HEK293 (cell line): ENCODE measurements at regions not wholly inside any gene's neighbourhood (a gene's known extent, or its start where the extent isn't known, plus 50 kb on each side); places are given as distances from the start of the nearest gene placed in this dataset.
"Not testable (repeated sequence)": the region's sequence is repeated elsewhere in the genome, so short reads cannot be mapped to it uniquely, and the experiment has no call there.

Experiments
- CTCF ChIA-PET: fragments of 350-600 bp; formaldehyde crosslinking; extraction: SDS; loops from one replicate; lab custom pipeline; 2021; ENCODE audit warnings: antibody characterized with exemption; lab: Yijun Ruan, JAX
- POLR2A ChIA-PET: fragments of 300-600 bp; formaldehyde crosslinking; extraction: SDS; loops from one replicate; lab custom pipeline; 2020; ENCODE audit warnings: antibody characterized with exemption, inconsistent platforms; lab: Yijun Ruan, JAX
- H3K27ac ChIP-seq: fragments of 200-500 bp; sonication (Bioruptor generic); 2 replicates; pipeline ENCODE4 v1.5.1; 2014; ENCODE audit warnings: low read depth, low read length, control low read depth, inconsistent platforms; ENCODE audit errors: extremely low read depth
- H3K36me3 ChIP-seq, 2 experiments: fragments of 200-500 bp in 1 of 2; sonication (Bioruptor generic) in 1 of 2; 1 replicate in 1 of 2; 2 replicates in 1 of 2; pipeline ENCODE4 v1.5.1; 2014 to 2017; ENCODE audit warnings: inconsistent platforms in 2 of 2, low read length in 2 of 2; ENCODE audit not compliant: control insufficient read depth in 2 of 2, insufficient read depth in 1 of 2
- H3K4me1 ChIP-seq: fragments of 200-500 bp; sonication (Bioruptor generic); 2 replicates; pipeline ENCODE4 v1.5.1; 2014; ENCODE audit warnings: mild to moderate bottlenecking, low read length, inconsistent platforms; ENCODE audit not compliant: control insufficient read depth, insufficient read depth
- H3K4me3 ChIP-seq: 2 replicates; pipeline ENCODE4 v1.5.1; 2011; ENCODE audit warnings: low read depth, mild to moderate bottlenecking, control low read depth, low read length, moderate library complexity
- H3K9me3 ChIP-seq: fragments of 200-500 bp; sonication (Bioruptor generic); 2 replicates; pipeline ENCODE4 v1.5.1; 2014; ENCODE audit warnings: low read depth, low read length, inconsistent platforms; ENCODE audit not compliant: control insufficient read depth, insufficient read depth
- FEZF1 ChIP-seq: fragments of 450-650 bp; formaldehyde crosslinking; IDR thresholded peaks from 2 replicates; pipeline ENCODE4 v1.5.1; 2016; ENCODE audit warnings: missing biosample characterization, missing genetic modification characterization
- GLIS1 ChIP-seq: fragments of 450-650 bp; formaldehyde crosslinking; IDR thresholded peaks from 2 replicates; pipeline ENCODE4 v1.5.1; 2016; ENCODE audit warnings: missing biosample characterization, missing genetic modification characterization
- ZBTB20 ChIP-seq: fragments of 450-650 bp; formaldehyde crosslinking; IDR thresholded peaks from 2 replicates; pipeline ENCODE4 v1.5.1; 2016; ENCODE audit warnings: missing biosample characterization, missing genetic modification characterization
- ZNF133 ChIP-seq: fragments of 450-650 bp; formaldehyde crosslinking; IDR thresholded peaks from 2 replicates; pipeline ENCODE4 v1.5.1; 2016; ENCODE audit warnings: missing biosample characterization, missing genetic modification characterization
- ZNF138 ChIP-seq: fragments of 450-650 bp; formaldehyde crosslinking; IDR thresholded peaks from 2 replicates; pipeline ENCODE4 v1.5.1; 2016; ENCODE audit warnings: missing biosample characterization, missing genetic modification characterization, borderline replicate concordance
- ZNF335 ChIP-seq: fragments of 450-650 bp; formaldehyde crosslinking; conservative IDR thresholded peaks from 2 replicates; pipeline ENCODE4 v1.5.1; 2016; ENCODE audit warnings: missing biosample characterization, missing genetic modification characterization
- ZNF501 ChIP-seq: fragments of 450-650 bp; formaldehyde crosslinking; IDR thresholded peaks from 2 replicates; pipeline ENCODE4 v1.5.1; 2016; ENCODE audit warnings: missing biosample characterization, missing genetic modification characterization
- ZNF658 ChIP-seq: fragments of 450-650 bp; formaldehyde crosslinking; IDR thresholded peaks from 2 replicates; pipeline ENCODE4; 2016; ENCODE audit warnings: missing biosample characterization, missing genetic modification characterization
- ZNF768 ChIP-seq: fragments of 450-650 bp; formaldehyde crosslinking; IDR thresholded peaks from 2 replicates; pipeline ENCODE4 v1.5.1; 2018; ENCODE audit warnings: missing biosample characterization, mild to moderate bottlenecking, missing genetic modification characterization
- TF ChIP-seq, protein P1 (sequence below): fragments of 450-650 bp; formaldehyde crosslinking; IDR thresholded peaks from 2 replicates; pipeline ENCODE4 v1.5.1; 2016; ENCODE audit warnings: missing biosample characterization, missing genetic modification characterization
- TF ChIP-seq, protein P2 (sequence below): fragments of 450-650 bp; formaldehyde crosslinking; IDR thresholded peaks from 2 replicates; pipeline ENCODE4 v1.5.1; 2016; ENCODE audit warnings: missing biosample characterization, missing genetic modification characterization

GRCh38 chr11:47923667-47924066 lies 56.7 kb upstream of the PTPRJ start:
- Histone ChIP-seq H3K4me1 (no peaks in the 10 kb centered on the region), H3K4me3 (no peak overlapping the region), H3K36me3 (no peaks in the 10 kb centered on the region)
- TF ChIP-seq ZNF501 (no peak), ZNF138 (no peak)
- TF ChIP-seq, all 188 proteins: peak for 0
- Histone ChIP-seq H3K27ac (no peak overlapping the region), H3K9me3 (no peaks in the 10 kb centered on the region)
- POLR2A ChIA-PET = interaction anchor here (0.6 kb wide), 2 partner anchors 8 to 135 kb away, joined by 3 to 4 read pairs; no protein-coding TSS in a partner anchor
- CTCF ChIA-PET = no interaction called here

- H3K4me3 ChIP-seq, H3K4me1 ChIP-seq, POLR2A ChIA-PET, H3K9me3 ChIP-seq, H3K27ac ChIP-seq, H3K36me3 ChIP-seq: not testable (repeated sequence)
- CTCF ChIA-PET = interaction anchor here (0.6 to 1.7 kb wide), 6 partner anchors 12 to 195 kb away, joined by 3 to 8 read pairs (median 3); no protein-coding TSS in a partner anchor
Observed at GRCh38 chr11:47921080-47921555, 59.2 kb upstream of the PTPRJ start.

- TF ChIP-seq, protein P1, sequence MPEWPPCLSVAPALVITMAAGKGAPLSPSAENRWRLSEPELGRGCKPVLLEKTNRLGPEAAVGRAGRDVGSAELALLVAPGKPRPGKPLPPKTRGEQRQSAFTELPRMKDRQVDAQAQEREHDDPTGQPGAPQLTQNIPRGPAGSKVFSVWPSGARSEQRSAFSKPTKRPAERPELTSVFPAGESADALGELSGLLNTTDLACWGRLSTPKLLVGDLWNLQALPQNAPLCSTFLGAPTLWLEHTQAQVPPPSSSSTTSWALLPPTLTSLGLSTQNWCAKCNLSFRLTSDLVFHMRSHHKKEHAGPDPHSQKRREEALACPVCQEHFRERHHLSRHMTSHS = no peak
- TF ChIP-seq FEZF1 (tag by site-specific recombination) (peak; percentile 82), ZBTB20 (0 out of 2 replicates have a peak, but pooled peaks have one; percentile 21), ZNF768 (tag by site-specific recombination) (0 out of 2 replicates have a peak, but pooled peaks have one; percentile 21)
- Histone ChIP-seq H3K9me3 (no peaks in the 10 kb centered on the region), H3K36me3 (no peaks in the 10 kb centered on the region), H3K4me1 (no peaks in the 10 kb centered on the region; the same call in 1 of the 2 replicates), H3K4me3 (no peak overlapping the region), H3K27ac (no peak overlapping the region)
- ChIA-PET POLR2A (no interaction called here), CTCF (interaction anchor here (0.6 to 0.9 kb wide), 3 partner anchors 15 to 139 kb away, joined by 3 to 6 read pairs (median 3); no protein-coding TSS in a partner anchor)
Observed at GRCh38 chr11:47918882-47919495, 61.4 kb upstream of the PTPRJ start.

DNA sequence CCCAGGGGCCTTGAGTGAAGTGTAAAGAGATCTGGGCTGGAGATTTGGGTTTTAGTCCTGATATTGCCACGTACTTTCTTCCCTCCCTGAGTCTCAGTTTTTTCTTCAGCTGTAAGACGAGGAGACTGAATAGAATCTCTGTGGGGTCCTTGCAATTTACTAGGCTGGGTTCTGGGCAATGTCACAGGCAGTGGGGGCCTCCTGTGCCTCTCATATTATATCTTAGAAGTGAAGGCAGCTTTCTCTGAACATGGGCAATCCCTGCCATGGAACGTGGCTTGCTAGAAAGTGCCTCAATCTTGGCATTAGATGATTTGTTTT lies 62.0 kb upstream of the PTPRJ start:
- H3K4me1 ChIP-seq = no peaks in the 10 kb centered on the region; the same call in 1 of the 2 replicates
- TF ChIP-seq ZNF133 (tag by site-specific recombination) (no peak), ZNF335 (tag by site-specific recombination) (peak; percentile 55), ZNF658 (tag by site-specific recombination) (no peak), GLIS1 (peak; percentile 54)
- TF ChIP-seq, protein P2, sequence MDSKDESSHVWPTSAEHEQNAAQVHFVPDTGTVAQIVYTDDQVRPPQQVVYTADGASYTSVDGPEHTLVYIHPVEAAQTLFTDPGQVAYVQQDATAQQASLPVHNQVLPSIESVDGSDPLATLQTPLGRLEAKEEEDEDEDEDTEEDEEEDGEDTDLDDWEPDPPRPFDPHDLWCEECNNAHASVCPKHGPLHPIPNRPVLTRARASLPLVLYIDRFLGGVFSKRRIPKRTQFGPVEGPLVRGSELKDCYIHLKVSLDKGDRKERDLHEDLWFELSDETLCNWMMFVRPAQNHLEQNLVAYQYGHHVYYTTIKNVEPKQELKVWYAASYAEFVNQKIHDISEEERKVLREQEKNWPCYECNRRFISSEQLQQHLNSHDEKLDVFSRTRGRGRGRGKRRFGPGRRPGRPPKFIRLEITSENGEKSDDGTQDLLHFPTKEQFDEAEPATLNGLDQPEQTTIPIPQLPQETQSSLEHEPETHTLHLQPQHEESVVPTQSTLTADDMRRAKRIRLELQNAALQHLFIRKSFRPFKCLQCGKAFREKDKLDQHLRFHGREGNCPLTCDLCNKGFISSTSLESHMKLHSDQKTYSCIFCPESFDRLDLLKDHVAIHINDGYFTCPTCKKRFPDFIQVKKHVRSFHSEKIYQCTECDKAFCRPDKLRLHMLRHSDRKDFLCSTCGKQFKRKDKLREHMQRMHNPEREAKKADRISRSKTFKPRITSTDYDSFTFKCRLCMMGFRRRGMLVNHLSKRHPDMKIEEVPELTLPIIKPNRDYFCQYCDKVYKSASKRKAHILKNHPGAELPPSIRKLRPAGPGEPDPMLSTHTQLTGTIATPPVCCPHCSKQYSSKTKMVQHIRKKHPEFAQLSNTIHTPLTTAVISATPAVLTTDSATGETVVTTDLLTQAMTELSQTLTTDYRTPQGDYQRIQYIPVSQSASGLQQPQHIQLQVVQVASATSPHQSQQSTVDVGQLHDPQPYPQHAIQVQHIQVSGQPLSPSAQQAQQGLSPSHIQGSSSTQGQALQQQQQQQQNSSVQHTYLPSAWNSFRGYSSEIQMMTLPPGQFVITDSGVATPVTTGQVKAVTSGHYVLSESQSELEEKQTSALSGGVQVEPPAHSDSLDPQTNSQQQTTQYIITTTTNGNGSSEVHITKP (tag by site-specific recombination) = 0 out of 2 replicates have a peak, but pooled peaks have one; percentile 32

More for the DNA sequence above, 62.0 kb upstream of the PTPRJ start:
- no peak overlapping the region for H3K4me3 ChIP-seq
- H3K9me3 ChIP-seq = no peaks in the 10 kb centered on the region
- no peaks in the 10 kb centered on the region for H3K36me3 ChIP-seq
- ChIA-PET POLR2A (no interaction called here), CTCF (interaction anchor here (0.6 to 0.9 kb wide), 5 partner anchors 13 to 140 kb away, joined by 3 to 6 read pairs (median 3); no protein-coding TSS in a partner anchor)
- no peak overlapping the region for H3K27ac ChIP-seq
